ENCODE measurements at regions not wholly inside any gene's neighbourhood (a gene's known extent, or its start where the extent isn't known, plus 50 kb on each side); places are given as distances from the start of the nearest gene placed in this dataset.

- 2 to 16% methylated on average over 5 of the region's 5 CpGs for WGBS, 2 experiments (ENCODE audit: low coverage in 1 of 2, low lambda C conversion rate in 2 of 2, missing lambda C conversion rate in 2 of 2)
- Histone ChIP-seq H3K9me3 (ENCODE audit: low read depth) (no peaks in the 10 kb centered on the region), H3K4me1 (ENCODE audit: insufficient read depth) (no peaks in the 10 kb centered on the region), H3K27me3 (replicated peaks; ENCODE audit: insufficient read depth) (no peaks in the 10 kb centered on the region), H3K27ac (no peak overlapping the region), H4K20me1 (ENCODE audit: insufficient read depth) (no peaks in the 10 kb centered on the region), H3K4me2 (ENCODE audit: unreplicated experiment) (no peak overlapping the region), H3K9me2 (ENCODE audit: insufficient read depth) (no peaks in the 10 kb centered on the region), H3K79me2 (ENCODE audit: insufficient read depth) (no peaks in the 10 kb centered on the region), H3K9ac (no peak overlapping the region), H3F3A (ENCODE audit: insufficient read depth) (no peaks in the 10 kb centered on the region), H2AFZ (no peak overlapping the region), H3K4me3 (no peak overlapping the region), H3K36me3 (ENCODE audit: low read depth) (no peaks in the 10 kb centered on the region)
- TF ChIP-seq EZH2phosphoT487 (IDR thresholded peaks at IDR 0.05; ENCODE audit: insufficient read depth, low read depth) (no peak), EZH2 (IDR thresholded peaks at IDR 0.05; ENCODE audit: insufficient read depth, poor library complexity, severe bottlenecking) (no peak)
- DNase-seq = no peak
- in situ Hi-C loops (cut with MboI) = no loop called here
These were observed 296.8 kb downstream of the ICE1 start for GRCh38 chr5:5719292-5719691.

GRCh38 chr5:5716665-5717064, 294.2 kb downstream of the ICE1 start:
- Histone ChIP-seq H3K79me2 (ENCODE audit: insufficient read depth) (no peaks in the 10 kb centered on the region), H2AFZ (no peak overlapping the region), H3K4me3 (no peak overlapping the region), H3K4me1 (ENCODE audit: insufficient read depth) (no peaks in the 10 kb centered on the region), H3K4me2 (ENCODE audit: unreplicated experiment) (no peak overlapping the region), H3K27me3 (replicated peaks; ENCODE audit: insufficient read depth) (no peaks in the 10 kb centered on the region), H3K36me3 (ENCODE audit: low read depth) (no peaks in the 10 kb centered on the region), H3F3A (ENCODE audit: insufficient read depth) (no peaks in the 10 kb centered on the region), H3K9me2 (ENCODE audit: insufficient read depth) (no peaks in the 10 kb centered on the region), H4K20me1 (ENCODE audit: insufficient read depth) (no peaks in the 10 kb centered on the region), H3K9me3 (ENCODE audit: low read depth) (no peaks in the 10 kb centered on the region), H3K27ac (no peak overlapping the region), H3K9ac (no peak overlapping the region)
- WGBS, 2 experiments (ENCODE audit: low coverage in 1 of 2, low lambda C conversion rate in 2 of 2, missing lambda C conversion rate in 2 of 2) = 6 to 13% methylated on average over 5 of the region's 5 CpGs
- TF ChIP-seq EZH2 (IDR thresholded peaks at IDR 0.05; ENCODE audit: insufficient read depth, poor library complexity, severe bottlenecking) (no peak), EZH2phosphoT487 (IDR thresholded peaks at IDR 0.05; ENCODE audit: insufficient read depth, low read depth) (no peak)
- in situ Hi-C loops (cut with MboI) = no loop called here
- DNase-seq = no peak

- H3K27ac ChIP-seq = no peak overlapping the region
These were observed 289.1 kb downstream of the ICE1 start for GRCh38 chr5:5711592-5711991.

GRCh38 chr5:5711112-5711511, 288.6 kb downstream of the ICE1 start:
- Histone ChIP-seq H4K20me1 (ENCODE audit: insufficient read depth) (no peaks in the 10 kb centered on the region), H3K36me3 (ENCODE audit: low read depth) (no peaks in the 10 kb centered on the region), H3F3A (ENCODE audit: insufficient read depth) (no peaks in the 10 kb centered on the region), H3K4me2 (ENCODE audit: unreplicated experiment) (no peak overlapping the region), H3K9me2 (ENCODE audit: insufficient read depth) (no peaks in the 10 kb centered on the region), H3K4me1 (ENCODE audit: insufficient read depth) (no peaks in the 10 kb centered on the region), H3K4me3 (no peak overlapping the region), H3K79me2 (ENCODE audit: insufficient read depth) (no peaks in the 10 kb centered on the region), H3K9me3 (ENCODE audit: low read depth) (no peaks in the 10 kb centered on the region), H2AFZ (no peak overlapping the region), H3K27ac (no peak overlapping the region), H3K9ac (no peak overlapping the region), H3K27me3 (replicated peaks; ENCODE audit: insufficient read depth) (no peaks in the 10 kb centered on the region)
- 0% methylated on average over 2 of the region's 2 CpGs for WGBS, 2 experiments (ENCODE audit: low coverage in 1 of 2, low lambda C conversion rate in 2 of 2, missing lambda C conversion rate in 2 of 2)
- in situ Hi-C loops (cut with MboI) = no loop called here
- DNase-seq = no peak
- TF ChIP-seq EZH2 (IDR thresholded peaks at IDR 0.05; ENCODE audit: insufficient read depth, poor library complexity, severe bottlenecking) = no peak
- TF ChIP-seq EZH2phosphoT487 (IDR thresholded peaks at IDR 0.05; ENCODE audit: insufficient read depth, low read depth) = no peak

More at GRCh38 chr5:5711592-5711991, 289.1 kb downstream of the ICE1 start:
- Histone ChIP-seq H3K4me1 (ENCODE audit: insufficient read depth) (no peaks in the 10 kb centered on the region), H4K20me1 (ENCODE audit: insufficient read depth) (no peaks in the 10 kb centered on the region), H3K4me3 (no peak overlapping the region), H2AFZ (no peak overlapping the region), H3K9me2 (ENCODE audit: insufficient read depth) (no peaks in the 10 kb centered on the region), H3K4me2 (ENCODE audit: unreplicated experiment) (no peak overlapping the region), H3K9me3 (ENCODE audit: low read depth) (no peaks in the 10 kb centered on the region), H3K27me3 (replicated peaks; ENCODE audit: insufficient read depth) (no peaks in the 10 kb centered on the region), H3F3A (ENCODE audit: insufficient read depth) (no peaks in the 10 kb centered on the region), H3K9ac (no peak overlapping the region), H3K36me3 (ENCODE audit: low read depth) (no peaks in the 10 kb centered on the region), H3K79me2 (ENCODE audit: insufficient read depth) (no peaks in the 10 kb centered on the region)
- DNase-seq = no peak
- 2 to 5% methylated on average over 1 of the region's 1 CpG for WGBS, 2 experiments (ENCODE audit: low coverage in 1 of 2, low lambda C conversion rate in 2 of 2, missing lambda C conversion rate in 2 of 2)
- in situ Hi-C loops (cut with MboI) = no loop called here
- TF ChIP-seq EZH2 (IDR thresholded peaks at IDR 0.05; ENCODE audit: insufficient read depth, poor library complexity, severe bottlenecking) (no peak), EZH2phosphoT487 (IDR thresholded peaks at IDR 0.05; ENCODE audit: insufficient read depth, low read depth) (no peak)

GRCh38 chr5:5710471-5710870, 288.0 kb downstream of the ICE1 start:
- no peaks in the 10 kb centered on the region for H3K4me1 ChIP-seq (ENCODE audit: insufficient read depth)
- DNase-seq = no peak
- no peak for TF ChIP-seq EZH2phosphoT487 (IDR thresholded peaks at IDR 0.05; ENCODE audit: insufficient read depth, low read depth)
- TF ChIP-seq EZH2 (IDR thresholded peaks at IDR 0.05; ENCODE audit: insufficient read depth, poor library complexity, severe bottlenecking) = no peak
- no peak overlapping the region for H3K4me2 ChIP-seq (ENCODE audit: unreplicated experiment)
- no peaks in the 10 kb centered on the region for H3K79me2 ChIP-seq (ENCODE audit: insufficient read depth)
- H3K9me2 ChIP-seq (ENCODE audit: insufficient read depth) = no peaks in the 10 kb centered on the region
- WGBS, 2 experiments (ENCODE audit: low coverage in 1 of 2, low lambda C conversion rate in 2 of 2, missing lambda C conversion rate in 2 of 2) = 12% methylated on average over 8 of the region's 8 CpGs
- in situ Hi-C loops (cut with MboI) = no loop called here
- no peak overlapping the region for H2AFZ ChIP-seq
- no peaks in the 10 kb centered on the region for H3K27me3 ChIP-seq (replicated peaks; ENCODE audit: insufficient read depth)
- H3K9me3 ChIP-seq (ENCODE audit: low read depth) = no peaks in the 10 kb centered on the region
- no peaks in the 10 kb centered on the region for H3K36me3 ChIP-seq (ENCODE audit: low read depth)
- no peaks in the 10 kb centered on the region for H3F3A ChIP-seq (ENCODE audit: insufficient read depth)
- no peak overlapping the region for H3K27ac ChIP-seq
- no peak overlapping the region for H3K9ac ChIP-seq
- no peak overlapping the region for H3K4me3 ChIP-seq
- H4K20me1 ChIP-seq (ENCODE audit: insufficient read depth) = no peaks in the 10 kb centered on the region

Data from GM23248 (cell line).